Hematopoietic multipotent progenitor cell treated with erythropoietin and hydrocortisone succinate and interleukin-3 and kit ligand, for 6 days (in vitro differentiated cells): ENCODE measurements at regions not wholly inside any gene's neighbourhood (a gene's known extent, or its start where the extent isn't known, plus 50 kb on each side); places are given as distances from the start of the nearest gene placed in this dataset.

Experiments used
- DNase-seq: peaks from one replicate; pipeline ENCODE4 v3.0.0-alpha.2; 2015

GRCh38 chr13:108533842-108534241, 95.6 kb upstream of the MYO16 start:
- no peak for DNase-seq

- DNase-seq: no peak
These were observed 94.7 kb upstream of the MYO16 start for GRCh38 chr13:108534728-108535127.

DNA sequence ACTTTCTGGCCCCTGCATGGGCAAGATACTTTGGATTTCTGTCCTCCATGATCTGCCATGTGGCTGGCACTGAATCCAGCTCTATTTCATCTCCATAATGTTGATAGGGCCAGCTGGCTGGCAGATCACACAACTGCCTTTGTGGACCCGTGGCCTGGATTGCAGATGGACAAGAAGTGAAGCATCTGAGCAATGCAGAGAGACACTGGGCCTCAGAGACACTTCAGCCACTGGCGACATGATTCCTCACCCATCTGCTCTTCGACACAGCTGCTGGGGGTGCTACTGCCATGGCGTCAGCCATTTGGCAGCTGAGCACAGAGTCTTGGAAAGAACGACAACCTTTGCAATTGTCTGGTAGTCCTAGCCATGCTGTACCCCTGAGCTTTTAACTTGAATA, 79.5 kb upstream of the MYO16 start:
- DNase-seq: no peak

GRCh38 chr13:108551674-108552073, 77.7 kb upstream of the MYO16 start:
- DNase-seq: no peak

- no peak for DNase-seq
These were observed 70.9 kb upstream of the MYO16 start for GRCh38 chr13:108558489-108558888.

DNA sequence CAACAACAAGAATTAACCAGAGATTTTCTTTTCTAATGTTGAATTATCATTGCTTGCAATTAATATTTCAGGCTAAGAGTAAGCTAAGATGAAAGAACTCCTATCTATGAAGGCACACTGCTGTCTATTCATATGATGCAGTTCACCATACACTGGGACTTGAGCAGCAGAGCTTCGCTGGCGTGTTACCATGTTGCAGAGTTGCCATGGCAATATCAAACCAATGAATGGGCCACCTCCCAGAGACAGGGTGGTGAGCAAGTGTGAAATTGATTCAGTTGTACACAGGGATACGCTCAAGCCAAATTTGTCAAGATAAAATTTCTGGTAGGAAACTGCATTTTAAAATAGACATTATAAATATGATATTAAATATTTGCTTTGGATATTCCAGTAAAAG, 69.3 kb upstream of the MYO16 start:
- DNase-seq: no peak

GRCh38 chr13:108561149-108561548, 68.3 kb upstream of the MYO16 start:
- DNase-seq: no peak

DNA sequence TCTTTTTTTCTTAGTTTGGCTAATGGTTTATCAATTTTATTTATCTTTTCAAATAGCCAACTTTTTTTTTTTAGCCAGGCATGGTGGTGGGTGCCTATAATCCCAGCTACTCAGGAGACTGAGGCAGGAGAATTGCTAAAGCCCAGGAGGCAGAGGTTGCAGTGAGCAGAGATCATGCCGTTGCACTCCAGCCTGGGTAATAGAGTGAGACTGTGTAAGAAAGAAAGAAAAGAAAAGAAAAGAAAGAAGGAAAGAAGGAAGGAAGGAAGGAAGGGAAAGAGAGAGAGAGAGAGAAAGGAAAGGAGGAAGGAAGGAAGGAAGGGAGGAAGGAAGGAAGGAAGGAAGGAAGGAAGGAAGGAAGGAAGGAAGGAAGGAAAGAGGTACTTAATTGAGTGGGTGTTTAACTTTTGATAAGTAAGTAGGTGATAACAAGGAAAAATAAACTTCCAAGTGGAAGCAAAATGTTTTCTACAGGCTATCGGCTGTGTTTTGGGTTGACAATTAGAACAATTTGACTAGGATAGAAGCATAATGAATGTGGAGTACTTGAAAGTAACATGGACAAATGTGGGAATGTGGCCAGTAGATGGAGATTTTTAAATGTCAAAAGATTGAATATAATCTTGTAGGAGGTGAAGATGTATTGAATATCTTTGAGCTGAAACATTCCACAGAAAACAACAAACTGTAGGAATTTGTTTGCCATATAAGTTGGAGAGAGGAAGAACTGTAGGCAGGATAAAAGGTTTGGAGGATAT, 62.8 kb upstream of the MYO16 start:
- DNase-seq: no peak

DNA sequence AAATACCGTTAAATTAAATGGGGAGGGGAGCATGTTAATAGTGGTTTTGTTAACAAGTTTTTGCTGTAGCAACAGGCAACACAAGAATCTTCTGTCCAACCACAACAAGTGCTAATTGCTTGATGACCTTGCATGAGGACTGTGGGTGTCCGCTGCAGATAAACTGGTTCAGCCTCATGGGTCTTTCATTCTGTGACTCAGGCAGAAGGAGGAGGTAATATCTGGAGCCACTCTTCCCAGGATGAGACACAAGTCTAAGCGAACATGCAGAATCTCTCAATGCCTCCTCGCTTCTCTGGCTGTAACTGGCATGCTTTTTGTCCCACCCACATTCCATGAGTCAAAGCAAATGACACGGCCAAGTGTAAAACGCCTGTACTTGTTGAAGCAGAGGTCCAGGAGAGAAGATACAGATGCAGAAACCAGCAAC, 56.6 kb upstream of the MYO16 start:
- DNase-seq: peak; percentile 2

DNA sequence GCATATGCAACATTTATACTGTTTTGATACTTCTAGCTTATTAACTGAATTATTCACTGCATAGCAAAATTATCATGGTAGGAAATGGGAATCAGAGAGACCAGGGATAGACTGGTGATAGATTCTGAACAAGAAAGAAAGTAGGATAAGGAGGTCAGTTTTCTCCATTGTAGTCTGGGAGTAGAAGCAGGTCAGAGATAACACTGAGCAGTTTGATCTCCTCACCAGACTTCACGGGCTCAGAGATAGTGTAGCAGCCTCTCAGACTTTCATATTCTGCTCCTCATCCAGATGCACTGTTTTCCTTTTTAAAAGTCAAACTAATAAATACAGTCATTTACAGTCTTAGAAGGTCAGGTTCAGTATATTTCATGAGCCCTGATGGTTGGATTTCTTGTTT, 56.0 kb upstream of the MYO16 start:
- DNase-seq: peak; percentile 1

GRCh38 chr13:108574856-108575255, 54.6 kb upstream of the MYO16 start:
- DNase-seq: no peak

GRCh38 chr13:108575430-108575829, 54.0 kb upstream of the MYO16 start:
- DNase-seq: no peak
